ENCODE measurements at regions not wholly inside any gene's neighbourhood (a gene's known extent, or its start where the extent isn't known, plus 50 kb on each side); places are given as distances from the start of the nearest gene placed in this dataset.

DNA sequence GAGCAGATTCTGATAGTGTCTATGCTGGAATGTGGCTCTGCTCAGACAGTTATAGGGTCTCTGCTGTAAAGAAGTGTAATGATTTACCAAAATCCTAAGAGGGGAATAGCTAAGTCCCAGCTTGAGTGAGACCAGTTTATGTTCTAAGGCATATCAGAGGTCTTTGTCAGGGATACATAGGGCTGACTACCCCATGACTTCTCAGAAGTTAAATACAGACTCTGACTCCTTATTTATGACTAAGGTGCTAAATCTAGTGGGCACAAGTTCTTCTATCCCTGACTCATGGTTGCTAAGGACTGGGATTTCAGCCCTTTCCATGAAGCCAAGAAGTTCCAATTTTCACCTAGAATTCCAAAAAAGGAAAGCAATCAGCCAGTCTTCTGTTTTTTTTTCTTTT, 192.6 kb upstream of the POU1F1 start:
- ATAC-seq (ENCODE audit: low read depth) (no peak), DNase-seq (no peak)
- H3K4ac ChIP-seq (ENCODE audit: low read depth, low read length): no peak overlapping the region
- no peak overlapping the region for H3K4me3 ChIP-seq (ENCODE audit: insufficient read depth, low read depth, low read length)
- H4K8ac ChIP-seq (ENCODE audit: low read depth in 2 of 2, low read length in 2 of 2): no peak overlapping the region
- POLR2A ChIA-PET (ENCODE audit: unreplicated experiment): no interaction called here
- H3K4me2 ChIP-seq (ENCODE audit: low read depth, low read length): no peak overlapping the region
- no peaks in the 10 kb centered on the region for H3K9me1 ChIP-seq (ENCODE audit: insufficient read depth, low read length)
- H4K5ac ChIP-seq (ENCODE audit: low read depth, low read length): no peak overlapping the region
- no peak overlapping the region for H2BK5ac ChIP-seq (ENCODE audit: low read depth, low read length, poor library complexity, severe bottlenecking)
- no peak overlapping the region for H3K27ac ChIP-seq (ENCODE audit: insufficient read depth, low read length)
- no peak overlapping the region for H2AK9ac ChIP-seq (replicated peaks; ENCODE audit: low read depth, low read length, poor library complexity)
- intact Hi-C loops (cut with micrococcal nuclease): no loop called here
- no peak overlapping the region for H2BK20ac ChIP-seq (ENCODE audit: low read depth, low read length)
- H2BK15ac ChIP-seq (ENCODE audit: low read depth, low read length): no peak overlapping the region
- no peak overlapping the region for H3K56ac ChIP-seq (ENCODE audit: extremely low read depth, insufficient read depth, low read length)
- no peaks in the 10 kb centered on the region for H3K27me3 ChIP-seq (ENCODE audit: control insufficient read depth, insufficient read depth, low read length)
- H3K23ac ChIP-seq (ENCODE audit: low read depth, low read length): no peak overlapping the region
- no peak overlapping the region for H2AK5ac ChIP-seq (ENCODE audit: low read depth, low read length)
- no TSS peak for BruUV-seq (replicated peaks)
- in situ Hi-C loops (cut with MboI; ENCODE audit: low sequenced_read_pairs): no loop called here
- CTCF ChIA-PET: interaction anchor here (0.6 kb wide), 1 partner anchor 15 kb away, joined by 9 read pairs; no protein-coding TSS in a partner anchor
- no peak overlapping the region for H4K91ac ChIP-seq (ENCODE audit: insufficient read depth, low read depth, low read length)
- H3K9ac ChIP-seq (ENCODE audit: low read depth, low read length): no peak overlapping the region
- no peaks in the 10 kb centered on the region for H3K36me3 ChIP-seq (ENCODE audit: control insufficient read depth, insufficient read depth, low read length)
- no peak overlapping the region for H3K18ac ChIP-seq (ENCODE audit: low read depth, low read length)
- no peak overlapping the region for H2AFZ ChIP-seq (replicated peaks; ENCODE audit: low read length, poor library complexity)
- no peaks in the 10 kb centered on the region for H4K20me1 ChIP-seq (ENCODE audit: insufficient read depth, low read length)
- dilution Hi-C loops (cut with HindIII; ENCODE audit: low sequenced_read_pairs, unreplicated experiment): no loop called here
- no peak overlapping the region for H2BK120ac ChIP-seq (ENCODE audit: low read depth, low read length)
- no peaks in the 10 kb centered on the region for H3K79me1 ChIP-seq (ENCODE audit: low read depth in 1 of 2, low read length in 2 of 2)
- no peak for TF ChIP-seq RCOR1 (IDR thresholded peaks at IDR 0.05; ENCODE audit: insufficient replicate concordance, low read length)
- no peak for TF ChIP-seq MAFK (IDR thresholded peaks at IDR 0.05; ENCODE audit: low read depth, low read length)
- TF ChIP-seq, protein P1, sequence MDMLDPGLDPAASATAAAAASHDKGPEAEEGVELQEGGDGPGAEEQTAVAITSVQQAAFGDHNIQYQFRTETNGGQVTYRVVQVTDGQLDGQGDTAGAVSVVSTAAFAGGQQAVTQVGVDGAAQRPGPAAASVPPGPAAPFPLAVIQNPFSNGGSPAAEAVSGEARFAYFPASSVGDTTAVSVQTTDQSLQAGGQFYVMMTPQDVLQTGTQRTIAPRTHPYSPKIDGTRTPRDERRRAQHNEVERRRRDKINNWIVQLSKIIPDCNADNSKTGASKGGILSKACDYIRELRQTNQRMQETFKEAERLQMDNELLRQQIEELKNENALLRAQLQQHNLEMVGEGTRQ (IDR thresholded peaks at IDR 0.05; ENCODE audit: low read depth, low read length): no peak
- no peak for TF ChIP-seq RAD21 (IDR thresholded peaks at IDR 0.05; ENCODE audit: low read length)
- no peak for TF ChIP-seq RFX5 (IDR thresholded peaks at IDR 0.05; ENCODE audit: low read depth, low read length)
- no peak for TF ChIP-seq CEBPB (IDR thresholded peaks at IDR 0.05; ENCODE audit: low read depth, low read length)
- TF ChIP-seq SMC3 (IDR thresholded peaks at IDR 0.05; ENCODE audit: low read depth, low read length): no peak
- TF ChIP-seq, protein P2, sequence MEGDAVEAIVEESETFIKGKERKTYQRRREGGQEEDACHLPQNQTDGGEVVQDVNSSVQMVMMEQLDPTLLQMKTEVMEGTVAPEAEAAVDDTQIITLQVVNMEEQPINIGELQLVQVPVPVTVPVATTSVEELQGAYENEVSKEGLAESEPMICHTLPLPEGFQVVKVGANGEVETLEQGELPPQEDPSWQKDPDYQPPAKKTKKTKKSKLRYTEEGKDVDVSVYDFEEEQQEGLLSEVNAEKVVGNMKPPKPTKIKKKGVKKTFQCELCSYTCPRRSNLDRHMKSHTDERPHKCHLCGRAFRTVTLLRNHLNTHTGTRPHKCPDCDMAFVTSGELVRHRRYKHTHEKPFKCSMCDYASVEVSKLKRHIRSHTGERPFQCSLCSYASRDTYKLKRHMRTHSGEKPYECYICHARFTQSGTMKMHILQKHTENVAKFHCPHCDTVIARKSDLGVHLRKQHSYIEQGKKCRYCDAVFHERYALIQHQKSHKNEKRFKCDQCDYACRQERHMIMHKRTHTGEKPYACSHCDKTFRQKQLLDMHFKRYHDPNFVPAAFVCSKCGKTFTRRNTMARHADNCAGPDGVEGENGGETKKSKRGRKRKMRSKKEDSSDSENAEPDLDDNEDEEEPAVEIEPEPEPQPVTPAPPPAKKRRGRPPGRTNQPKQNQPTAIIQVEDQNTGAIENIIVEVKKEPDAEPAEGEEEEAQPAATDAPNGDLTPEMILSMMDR (conservative IDR thresholded peaks at IDR 0.05; ENCODE audit: low read depth, low read length): no peak
- TF ChIP-seq FOS (IDR thresholded peaks at IDR 0.05; ENCODE audit: low read depth, low read length): no peak
- no peak for TF ChIP-seq MAZ (IDR thresholded peaks at IDR 0.05; ENCODE audit: borderline replicate concordance, low read depth, low read length)
- TF ChIP-seq, protein P3, sequence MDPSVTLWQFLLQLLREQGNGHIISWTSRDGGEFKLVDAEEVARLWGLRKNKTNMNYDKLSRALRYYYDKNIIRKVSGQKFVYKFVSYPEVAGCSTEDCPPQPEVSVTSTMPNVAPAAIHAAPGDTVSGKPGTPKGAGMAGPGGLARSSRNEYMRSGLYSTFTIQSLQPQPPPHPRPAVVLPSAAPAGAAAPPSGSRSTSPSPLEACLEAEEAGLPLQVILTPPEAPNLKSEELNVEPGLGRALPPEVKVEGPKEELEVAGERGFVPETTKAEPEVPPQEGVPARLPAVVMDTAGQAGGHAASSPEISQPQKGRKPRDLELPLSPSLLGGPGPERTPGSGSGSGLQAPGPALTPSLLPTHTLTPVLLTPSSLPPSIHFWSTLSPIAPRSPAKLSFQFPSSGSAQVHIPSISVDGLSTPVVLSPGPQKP (IDR thresholded peaks at IDR 0.05; ENCODE audit: borderline replicate concordance, low read depth, low read length): no peak
- TF ChIP-seq MXI1 (IDR thresholded peaks at IDR 0.05; ENCODE audit: borderline replicate concordance, low read depth, low read length): no peak
- no peak for TF ChIP-seq POLR2A (IDR thresholded peaks at IDR 0.05; ENCODE audit: low read depth, low read length)
- peaks cover 3% of the 10 kb centered on the region; the same call in 1 of the 2 replicates for H3K9me3 ChIP-seq (ENCODE audit: control insufficient read depth, insufficient read depth, low read length)
- H3K14ac ChIP-seq (replicated peaks; ENCODE audit: low read depth, low read length): no peak overlapping the region
- no peaks in the 10 kb centered on the region for H3K4me1 ChIP-seq (ENCODE audit: control insufficient read depth, insufficient read depth, low read length)

Measured in IMR-90 (cell line).